Tibial nerve (tissue), 4 donors: ENCODE measurements at regions not wholly inside any gene's neighbourhood (a gene's known extent, or its start where the extent isn't known, plus 50 kb on each side); places are given as distances from the start of the nearest gene placed in this dataset.

Experiments used
- DNase-seq, 2 donors: peaks; one replicate each; pipeline ENCODE4 v3.0.0-alpha.2; 2019; ENCODE audit warnings: low spot score in 2 of 2
- H3K27ac ChIP-seq, 4 donors: fragments of 200-600 bp; sonication (generic) in 3 of 4; one replicate each; pipeline ENCODE4 v1.5.1; 2017 to 2019; ENCODE audit warnings: mild to moderate bottlenecking in 1 of 4
- H3K27me3 ChIP-seq, 2 donors: fragments of 200-600 bp; sonication (generic) in 1 of 2; one replicate each; pipeline versions ENCODE4 v1.5.1 to v1.6.0; 2017 to 2019
- H3K36me3 ChIP-seq, 3 donors: fragments of 200-600 bp; sonication (generic); one replicate each; pipeline ENCODE4 v1.5.1; 2018 to 2019
- H3K4me1 ChIP-seq, 4 donors: fragments of 200-600 bp; sonication (generic) in 3 of 4; one replicate each; pipeline ENCODE4 v1.5.1; 2017 to 2019
- H3K4me3 ChIP-seq, 4 donors: fragments of 200-600 bp; sonication (generic) in 3 of 4; one replicate each; pipeline ENCODE4 v1.5.1; 2017 to 2019; ENCODE audit warnings: mild to moderate bottlenecking in 1 of 4, moderate library complexity in 1 of 4
- H3K9me3 ChIP-seq, 4 donors: fragments of 200-600 bp; sonication (generic) in 3 of 4; one replicate each; pipeline ENCODE4 v1.5.1; 2017 to 2019
- EP300 ChIP-seq, 2 donors: sonication (generic); formaldehyde crosslinking; IDR thresholded peaks; one replicate each; pipeline ENCODE4 v1.6.1; 2017; ENCODE audit warnings: antibody characterized with exemption in 2 of 2, mild to moderate bottlenecking in 1 of 2
- POLR2A ChIP-seq, 2 donors: fragments of 450-650 bp; IDR thresholded peaks; one replicate each; pipeline ENCODE4 v1.6.1; 2017; ENCODE audit warnings: antibody characterized with exemption in 2 of 2, mild to moderate bottlenecking in 2 of 2, moderate library complexity in 2 of 2
- WGBS, 2 donors: methylation state at CpG; one replicate each; pipeline ENCODE4 v1.1.5; 2018; 5-methylcytosine and 5-hydroxymethylcytosine counted together
- TF ChIP-seq, protein P1 (sequence below), 5 experiments: fragments of 200-600 bp in 3 of 5; fragments of 450-650 bp in 2 of 5; sonication (generic) in 3 of 5; IDR thresholded peaks; one replicate each; pipeline ENCODE4 v1.5.1; 2016 to 2019; ENCODE audit warnings: antibody characterized with exemption in 5 of 5, mild to moderate bottlenecking in 3 of 5, moderate library complexity in 2 of 5

- H3K4me1 ChIP-seq = no peaks in the 10 kb centered on the region
- TF ChIP-seq EP300 (IDR thresholded peaks at IDR 0.05) = no peak
- TF ChIP-seq POLR2A (IDR thresholded peaks at IDR 0.05) = no peak
- TF ChIP-seq, protein P1, sequence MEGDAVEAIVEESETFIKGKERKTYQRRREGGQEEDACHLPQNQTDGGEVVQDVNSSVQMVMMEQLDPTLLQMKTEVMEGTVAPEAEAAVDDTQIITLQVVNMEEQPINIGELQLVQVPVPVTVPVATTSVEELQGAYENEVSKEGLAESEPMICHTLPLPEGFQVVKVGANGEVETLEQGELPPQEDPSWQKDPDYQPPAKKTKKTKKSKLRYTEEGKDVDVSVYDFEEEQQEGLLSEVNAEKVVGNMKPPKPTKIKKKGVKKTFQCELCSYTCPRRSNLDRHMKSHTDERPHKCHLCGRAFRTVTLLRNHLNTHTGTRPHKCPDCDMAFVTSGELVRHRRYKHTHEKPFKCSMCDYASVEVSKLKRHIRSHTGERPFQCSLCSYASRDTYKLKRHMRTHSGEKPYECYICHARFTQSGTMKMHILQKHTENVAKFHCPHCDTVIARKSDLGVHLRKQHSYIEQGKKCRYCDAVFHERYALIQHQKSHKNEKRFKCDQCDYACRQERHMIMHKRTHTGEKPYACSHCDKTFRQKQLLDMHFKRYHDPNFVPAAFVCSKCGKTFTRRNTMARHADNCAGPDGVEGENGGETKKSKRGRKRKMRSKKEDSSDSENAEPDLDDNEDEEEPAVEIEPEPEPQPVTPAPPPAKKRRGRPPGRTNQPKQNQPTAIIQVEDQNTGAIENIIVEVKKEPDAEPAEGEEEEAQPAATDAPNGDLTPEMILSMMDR (IDR thresholded peaks at IDR 0.05) = no peak
- DNase-seq = no peak
- no peaks in the 10 kb centered on the region for H3K9me3 ChIP-seq
- 81 to 83% methylated on average over 6 of the region's 6 CpGs for WGBS, 2 donors
- H3K27ac ChIP-seq = no peak overlapping the region
- H3K27me3 ChIP-seq = no peaks in the 10 kb centered on the region
- no peaks in the 10 kb centered on the region for H3K36me3 ChIP-seq
- H3K4me3 ChIP-seq = no peak overlapping the region
Observed at GRCh38 chr4:19540859-19541540, 710.7 kb upstream of the SLIT2 start.

GRCh38 chr4:19539201-19539600 is 712.5 kb upstream of the SLIT2 start:
- DNase-seq = no peak

GRCh38 chr4:19534159-19534558 is 717.5 kb upstream of the SLIT2 start:
- whole genome bisulfite sequencing, 2 donors = 80% methylated on average over 3 of the region's 3 CpGs

More at GRCh38 chr4:19539201-19539600, 712.5 kb upstream of the SLIT2 start:
- Histone ChIP-seq H3K27ac (no peak overlapping the region), H3K36me3 (no peaks in the 10 kb centered on the region), H3K4me3 (no peak overlapping the region), H3K27me3 (no peaks in the 10 kb centered on the region), H3K9me3 (no peaks in the 10 kb centered on the region), H3K4me1 (no peaks in the 10 kb centered on the region)
- 75 to 84% methylated on average over 3 of the region's 3 CpGs for WGBS, 2 donors
- TF ChIP-seq EP300 (IDR thresholded peaks at IDR 0.05) = no peak
- no peak for TF ChIP-seq POLR2A (IDR thresholded peaks at IDR 0.05)
- TF ChIP-seq, protein P1 (IDR thresholded peaks at IDR 0.05) = no peak

GRCh38 chr4:19531906-19532848 is 719.5 kb upstream of the SLIT2 start:
- H3K9me3 ChIP-seq = peaks cover 0 to 4% (median 0%) of the 10 kb centered on the region in 4 donors
- no peak overlapping the region for H3K27ac ChIP-seq
- peaks cover 0 to 6% (median 0%) of the 10 kb centered on the region in 4 donors for H3K4me1 ChIP-seq
- DNase-seq = no peak
- WGBS, 2 donors = 52 to 67% methylated on average over 5 of the region's 5 CpGs
- no peak for TF ChIP-seq EP300 (IDR thresholded peaks at IDR 0.05)
- TF ChIP-seq, protein P1 (IDR thresholded peaks at IDR 0.05) = no peak
- no peak for TF ChIP-seq POLR2A (IDR thresholded peaks at IDR 0.05)
- no peaks in the 10 kb centered on the region for H3K36me3 ChIP-seq
- no peak overlapping the region for H3K4me3 ChIP-seq
- no peaks in the 10 kb centered on the region for H3K27me3 ChIP-seq

More at GRCh38 chr4:19534159-19534558, 717.5 kb upstream of the SLIT2 start:
- H3K36me3 ChIP-seq = no peaks in the 10 kb centered on the region
- DNase-seq = no peak
- H3K9me3 ChIP-seq = no peaks in the 10 kb centered on the region
- H3K4me1 ChIP-seq = peaks cover 0 to 6% (median 0%) of the 10 kb centered on the region in 4 donors
- TF ChIP-seq, protein P1 (IDR thresholded peaks at IDR 0.05) = no peak
- TF ChIP-seq EP300 (IDR thresholded peaks at IDR 0.05) = no peak
- TF ChIP-seq POLR2A (IDR thresholded peaks at IDR 0.05) = no peak
- H3K27ac ChIP-seq = no peak overlapping the region
- no peak overlapping the region for H3K4me3 ChIP-seq
- no peaks in the 10 kb centered on the region for H3K27me3 ChIP-seq

GRCh38 chr4:19523964-19524363 is 727.7 kb upstream of the SLIT2 start:
- DNase-seq = no peak
- TF ChIP-seq POLR2A (IDR thresholded peaks at IDR 0.05) (no peak), EP300 (IDR thresholded peaks at IDR 0.05) (no peak)
- TF ChIP-seq, protein P1 (IDR thresholded peaks at IDR 0.05) = no peak
- Histone ChIP-seq H3K27me3 (no peaks in the 10 kb centered on the region), H3K27ac (no peak overlapping the region), H3K4me1 (peaks cover 0 to 5% (median 0%) of the 10 kb centered on the region in 4 donors), H3K9me3 (peaks cover 0 to 4% (median 0%) of the 10 kb centered on the region in 4 donors), H3K36me3 (no peaks in the 10 kb centered on the region), H3K4me3 (no peak overlapping the region)
- WGBS, 2 donors = 90 to 91% methylated on average over 2 of the region's 2 CpGs
